ENCODE measurements at regions not wholly inside any gene's neighbourhood (a gene's known extent, or its start where the extent isn't known, plus 50 kb on each side); places are given as distances from the start of the nearest gene placed in this dataset.

GRCh38 chr10:130335336-130335735 lies 199.1 kb downstream of the GLRX3 start:
- TF ChIP-seq CTCF (IDR thresholded peaks at IDR 0.05), result no peak
- no peaks in the 10 kb centered on the region for H3K4me1 ChIP-seq
- no peaks in the 10 kb centered on the region for H3K36me3 ChIP-seq
- intact Hi-C loops (cut with DNase I), result no loop called here
- H3K4me3 ChIP-seq, result no peak overlapping the region
- no peak overlapping the region for H3K27ac ChIP-seq
- DNase-seq (ENCODE audit: low spot score in 2 of 2), result no peak
- no peaks in the 10 kb centered on the region for H3K27me3 ChIP-seq
- H3K9me3 ChIP-seq, result no peaks in the 10 kb centered on the region

- intact Hi-C loops (cut with DNase I), result no loop called here
- Histone ChIP-seq H3K4me1 (no peaks in the 10 kb centered on the region), H3K27ac (no peak overlapping the region), H3K36me3 (no peaks in the 10 kb centered on the region), H3K9me3 (no peaks in the 10 kb centered on the region), H3K27me3 (no peaks in the 10 kb centered on the region), H3K4me3 (no peak overlapping the region)
- no peak for DNase-seq (ENCODE audit: low spot score in 2 of 2)
- TF ChIP-seq CTCF (IDR thresholded peaks at IDR 0.05), result no peak
Measured at GRCh38 chr10:130336617-130337304, 200.6 kb downstream of the GLRX3 start.

- intact Hi-C loops (cut with DNase I), result no loop called here
- Histone ChIP-seq H3K27ac (no peak overlapping the region), H3K4me3 (no peak overlapping the region), H3K27me3 (no peaks in the 10 kb centered on the region), H3K36me3 (no peaks in the 10 kb centered on the region), H3K4me1 (no peaks in the 10 kb centered on the region), H3K9me3 (no peaks in the 10 kb centered on the region)
- TF ChIP-seq CTCF (IDR thresholded peaks at IDR 0.05), result no peak
- no peak for DNase-seq (ENCODE audit: low spot score in 2 of 2)
Measured at GRCh38 chr10:130337305-130337640, 201.1 kb downstream of the GLRX3 start.

GRCh38 chr10:130337696-130338635 lies 201.8 kb downstream of the GLRX3 start:
- DNase-seq (ENCODE audit: low spot score in 2 of 2), result no peak
- Histone ChIP-seq H3K27me3 (no peaks in the 10 kb centered on the region), H3K4me3 (no peak overlapping the region), H3K4me1 (no peaks in the 10 kb centered on the region), H3K27ac (no peak overlapping the region), H3K9me3 (no peaks in the 10 kb centered on the region), H3K36me3 (no peaks in the 10 kb centered on the region)
- intact Hi-C loops (cut with DNase I), result no loop called here
- no peak for TF ChIP-seq CTCF (IDR thresholded peaks at IDR 0.05)

- no peak for DNase-seq (ENCODE audit: low spot score in 2 of 2)
- Histone ChIP-seq H3K4me1 (no peaks in the 10 kb centered on the region), H3K4me3 (no peak overlapping the region), H3K36me3 (no peaks in the 10 kb centered on the region), H3K27ac (no peak overlapping the region), H3K27me3 (no peaks in the 10 kb centered on the region), H3K9me3 (no peaks in the 10 kb centered on the region)
- no peak for TF ChIP-seq CTCF (IDR thresholded peaks at IDR 0.05)
- intact Hi-C loops (cut with DNase I), result no loop called here
Measured at GRCh38 chr10:130338636-130339024, 202.4 kb downstream of the GLRX3 start.

Measured in ascending aorta (tissue), 2 donors.